HG02763 (cell line): ENCODE measurements at regions not wholly inside any gene's neighbourhood (a gene's known extent, or its start where the extent isn't known, plus 50 kb on each side); places are given as distances from the start of the nearest gene placed in this dataset.

Experiments
- ATAC-seq: cut with Tn5 transposase; IDR thresholded peaks from one replicate; pipeline ENCODE4 v1.9.1; 2021; ENCODE audit warnings: mild to moderate bottlenecking, moderate library complexity; ENCODE audit not compliant: unreplicated experiment

DNA sequence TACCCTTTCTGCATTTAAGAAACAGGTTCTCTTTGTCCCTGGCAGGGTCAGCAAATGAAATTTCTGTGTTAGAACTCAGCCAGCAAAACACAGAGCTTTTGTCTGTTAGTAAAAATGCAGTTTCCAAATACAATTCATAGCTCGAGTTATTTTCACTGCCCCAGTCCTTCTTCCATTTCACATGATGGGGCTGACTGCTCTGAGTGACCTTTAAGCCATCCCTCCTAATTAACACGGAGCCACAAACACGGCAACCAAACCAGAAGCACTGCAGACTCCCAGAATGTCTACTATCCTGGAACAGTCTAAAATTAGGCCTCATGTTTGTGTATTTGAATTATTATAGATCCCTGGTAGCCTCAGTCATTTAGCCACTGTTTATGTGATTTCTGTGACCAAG lies 99.1 kb upstream of the RGS4 start:
- ATAC-seq = no peak

DNA sequence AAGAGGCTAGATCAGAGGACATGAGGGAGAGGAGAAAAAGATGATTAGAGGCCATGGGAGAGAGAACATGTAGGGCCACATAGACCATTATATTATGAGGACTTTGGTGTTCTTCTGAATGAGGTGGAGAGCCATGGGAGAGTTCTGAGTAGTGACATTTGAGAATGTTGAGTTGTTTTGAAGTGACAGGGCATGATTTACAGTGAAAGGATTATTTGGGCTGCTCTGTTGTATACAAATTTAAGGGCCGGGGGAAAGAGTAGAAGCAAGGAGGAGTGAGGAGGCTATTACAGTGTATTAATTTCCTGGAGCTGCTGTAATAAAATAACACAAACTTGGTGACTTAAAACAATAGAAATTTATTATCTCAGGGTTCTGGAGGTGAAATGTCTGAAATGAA lies 102.5 kb upstream of the RGS4 start:
- ATAC-seq = no peak

DNA sequence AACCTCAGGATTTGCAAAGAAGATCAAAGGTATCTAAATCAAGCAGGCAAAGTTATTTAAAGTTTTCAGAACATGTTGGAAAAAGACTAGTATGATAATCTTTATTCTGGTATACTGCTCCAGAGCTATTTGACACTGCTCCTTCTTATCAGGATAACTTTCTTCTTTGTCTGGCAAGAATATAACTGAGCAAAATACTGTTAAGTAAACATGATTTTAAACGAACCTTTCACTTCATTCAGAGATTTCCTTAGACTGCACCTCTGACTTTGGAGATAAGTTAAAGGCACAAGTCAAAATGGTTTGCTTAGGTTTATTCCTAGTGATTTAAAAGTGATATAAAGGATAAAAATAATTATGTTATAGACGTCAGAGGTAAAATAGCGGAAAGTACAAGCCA lies 103.9 kb upstream of the CCDC190 start:
- no peak for ATAC-seq

DNA sequence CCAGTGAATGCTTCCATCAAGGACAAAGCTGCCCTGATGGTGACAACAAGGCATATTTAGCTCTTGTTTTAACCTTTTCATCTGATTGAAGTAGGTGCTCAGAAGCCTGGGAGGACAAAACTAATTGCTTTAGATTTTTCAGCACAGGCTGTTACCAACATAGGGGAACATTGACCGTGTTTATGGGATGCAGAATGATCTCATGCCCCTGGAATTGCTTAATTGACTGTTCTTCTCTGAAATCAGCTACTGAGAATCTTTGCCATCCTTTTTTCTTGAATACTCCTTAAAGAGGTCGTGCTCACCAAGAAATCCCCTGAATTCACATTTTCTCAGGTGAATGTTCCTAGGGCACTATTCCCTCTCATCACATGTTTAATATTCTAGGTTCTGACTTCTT lies 95.9 kb upstream of the CCDC190 start:
- ATAC-seq = no peak

DNA sequence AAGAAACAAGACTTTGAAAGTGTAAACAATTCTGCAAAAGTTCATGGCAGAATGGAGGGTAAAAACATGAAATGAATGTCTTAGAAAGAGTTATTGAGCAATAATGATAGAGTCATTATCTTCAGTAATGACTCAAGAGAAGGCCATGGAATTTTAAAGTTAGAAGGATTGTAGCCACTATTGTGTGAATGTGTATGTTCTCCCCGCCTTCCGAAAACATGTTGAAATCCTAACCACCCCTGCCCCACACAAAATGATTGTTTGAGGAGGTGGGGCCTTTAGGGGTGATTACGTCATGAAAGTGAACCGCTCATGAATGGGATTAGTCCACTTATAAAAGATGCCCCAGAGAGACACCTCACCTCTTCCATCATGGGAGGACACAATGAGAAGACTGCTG lies 93.8 kb upstream of the CCDC190 start:
- ATAC-seq = no peak

DNA sequence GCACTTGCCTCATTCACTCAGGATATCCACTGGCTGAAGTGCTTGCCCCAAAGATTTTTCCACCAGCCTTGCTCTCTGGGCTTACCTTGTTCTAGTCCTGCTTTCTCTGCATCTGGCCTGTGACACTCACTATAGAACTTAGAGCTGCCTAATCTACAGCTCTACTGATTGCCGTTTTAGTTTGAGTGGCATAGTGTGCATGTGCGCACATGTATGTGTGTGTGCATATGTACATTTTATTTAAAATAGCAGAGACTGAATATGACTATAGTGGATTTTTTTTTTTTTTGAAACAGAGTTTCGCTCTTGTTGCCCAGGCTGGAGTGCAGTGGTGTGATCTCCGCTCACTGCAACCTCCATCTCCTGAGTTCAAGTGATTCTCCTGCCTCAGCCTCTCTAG lies 92.0 kb upstream of the CCDC190 start:
- no peak for ATAC-seq

DNA sequence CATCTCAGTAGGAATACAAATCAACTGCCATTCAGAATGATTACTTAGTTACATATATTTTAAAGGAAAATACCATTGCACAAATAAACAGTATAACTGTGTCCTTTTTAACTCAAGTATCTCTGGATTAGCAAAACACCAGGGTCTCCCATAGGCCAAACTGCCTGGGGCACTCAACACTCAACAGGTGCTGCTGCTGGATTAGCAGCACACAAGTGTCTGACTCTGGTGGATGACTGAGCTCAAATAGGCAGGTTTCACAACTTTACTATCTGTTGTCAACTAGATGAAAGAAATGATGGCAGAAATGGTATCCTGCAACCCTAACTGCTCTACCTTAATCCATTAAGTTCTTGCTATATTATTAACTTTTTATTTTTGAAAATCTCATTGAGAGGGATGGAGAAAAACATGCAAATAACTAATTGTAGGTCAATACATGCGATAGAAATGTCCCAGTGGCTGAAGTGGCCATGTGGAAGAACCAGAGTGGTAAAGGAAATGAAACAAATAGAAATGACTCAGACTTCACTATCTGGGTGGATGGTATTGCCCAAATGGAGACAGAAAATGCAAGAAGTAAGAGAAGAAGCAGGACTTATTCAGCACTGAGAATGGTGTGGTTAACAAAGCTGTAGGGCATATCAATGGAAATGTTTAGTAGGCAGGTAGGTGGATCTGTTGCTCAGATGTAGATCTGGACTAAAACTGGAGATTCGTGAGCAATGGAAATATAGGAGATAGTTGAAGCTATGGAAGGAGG lies 90.8 kb upstream of the CCDC190 start:
- peak; percentile 88 for ATAC-seq

DNA sequence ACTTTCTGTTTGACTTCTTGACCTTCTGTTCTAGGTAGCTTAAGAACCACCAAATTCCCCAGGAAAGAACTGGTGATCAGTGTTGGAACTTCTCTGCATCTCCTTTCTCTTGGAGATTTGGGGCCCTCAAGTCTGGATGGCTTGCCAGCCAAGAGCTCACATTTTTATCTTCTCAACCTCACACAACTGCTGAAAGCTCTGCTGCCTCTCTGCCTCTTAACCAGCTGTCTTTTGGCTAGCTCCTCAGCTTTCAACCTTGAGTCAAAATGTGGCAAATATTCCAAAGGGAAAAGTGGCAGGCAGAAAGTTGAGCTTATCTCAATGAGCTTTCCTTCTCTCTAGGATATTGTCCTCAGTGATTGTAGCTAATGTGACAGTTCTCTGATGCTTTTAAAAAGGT lies 89.2 kb upstream of the CCDC190 start:
- ATAC-seq = no peak

DNA sequence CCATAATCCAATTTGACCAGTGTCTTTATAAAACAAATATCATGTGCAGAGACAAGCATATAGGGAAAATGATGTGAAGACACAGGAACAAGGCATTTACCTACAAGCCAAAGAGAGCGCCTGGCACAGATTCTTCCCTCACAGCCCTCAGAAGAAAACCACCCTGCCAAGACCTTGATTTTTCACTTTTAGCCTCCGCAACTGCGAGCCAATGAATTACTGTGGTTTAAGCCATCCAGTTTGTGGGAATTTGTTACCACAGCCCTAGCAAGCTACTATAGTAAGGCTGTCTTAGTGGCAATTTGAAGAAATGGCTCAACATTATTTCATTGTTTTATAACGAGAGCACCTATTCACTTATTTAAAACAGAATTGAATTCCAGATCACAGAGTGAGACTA lies 85.7 kb upstream of the CCDC190 start:
- no peak for ATAC-seq

DNA sequence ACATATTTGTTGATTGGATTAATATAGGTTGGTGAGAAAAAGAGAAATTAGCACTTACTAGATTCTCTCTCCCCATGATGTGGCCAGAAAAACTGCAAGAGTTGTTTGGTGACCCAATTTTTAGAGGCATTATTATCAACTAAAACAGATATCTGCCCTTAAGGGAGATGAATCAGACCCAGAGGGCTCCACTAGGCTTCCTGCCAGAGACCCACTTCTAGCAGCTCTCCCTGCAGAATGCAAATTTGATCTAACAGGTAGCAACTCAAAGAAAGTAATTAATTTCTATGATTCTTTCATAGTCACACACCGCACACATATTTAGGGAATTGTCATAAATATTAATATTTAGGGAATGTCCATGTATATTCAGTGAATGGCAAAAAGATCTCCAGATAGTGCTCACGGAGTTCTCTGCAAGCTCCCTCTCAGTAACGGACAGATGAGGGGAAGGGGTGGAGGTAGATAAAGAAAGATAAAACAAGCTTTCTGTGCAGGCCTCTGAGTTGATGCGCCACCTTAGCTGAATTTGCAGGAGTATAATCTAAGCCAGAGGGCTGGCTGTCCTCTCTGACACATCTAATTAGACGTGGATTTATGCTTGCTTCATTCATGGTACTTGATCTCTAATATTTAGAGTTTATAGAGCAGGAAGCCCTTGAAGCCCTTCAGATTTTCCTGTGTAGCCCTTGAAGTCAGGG lies 84.1 kb upstream of the CCDC190 start:
- no peak for ATAC-seq

DNA sequence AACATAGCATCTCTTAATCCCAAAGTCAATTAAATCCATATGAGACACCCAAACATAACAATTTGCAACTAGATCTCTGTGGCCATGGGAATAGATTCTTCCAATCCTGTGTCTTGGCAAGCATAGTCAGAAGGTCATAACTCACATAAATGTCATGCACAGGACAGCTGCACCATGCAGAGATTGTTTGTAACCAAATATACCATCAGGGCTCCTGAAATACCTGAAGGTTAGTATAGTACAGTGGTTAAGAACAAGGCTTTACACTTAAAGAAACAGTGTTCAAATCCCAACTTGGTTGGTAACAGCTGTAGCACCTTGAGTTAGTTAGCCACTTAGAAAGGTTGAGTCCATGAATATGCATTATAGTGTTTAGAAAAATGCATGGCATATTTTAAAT lies 82.6 kb upstream of the CCDC190 start:
- no peak for ATAC-seq

DNA sequence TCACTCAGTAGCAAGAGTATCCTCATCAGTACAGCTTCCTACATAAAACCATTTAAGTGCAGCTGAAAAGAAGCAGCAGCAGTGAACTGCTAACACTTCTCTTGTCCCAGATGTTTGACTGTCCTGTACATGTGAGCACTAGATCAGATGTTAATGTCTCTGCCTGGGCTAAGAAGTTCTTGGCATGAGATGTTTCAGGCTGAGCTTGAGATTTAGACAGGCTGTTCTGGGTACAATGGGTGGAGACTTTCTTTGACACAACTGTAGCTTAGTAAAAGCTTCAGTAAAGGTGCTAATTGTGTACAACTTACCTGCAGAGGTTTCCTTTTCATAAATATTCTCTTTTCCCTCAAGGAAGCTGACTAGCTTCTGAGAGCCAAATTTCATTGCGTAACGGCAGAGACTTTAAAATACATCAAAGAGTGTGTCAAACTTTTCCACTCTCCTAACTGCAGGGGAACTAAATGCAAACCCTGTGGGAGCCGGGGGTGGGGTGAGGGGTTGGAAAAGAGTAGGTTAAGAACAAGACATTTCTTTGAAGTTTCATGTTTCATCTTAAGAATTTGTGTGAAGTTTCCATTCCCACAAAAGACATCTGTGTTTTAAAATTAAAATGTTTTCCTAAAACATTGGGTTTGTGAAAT lies 82.1 kb upstream of the CCDC190 start:
- no peak for ATAC-seq

DNA sequence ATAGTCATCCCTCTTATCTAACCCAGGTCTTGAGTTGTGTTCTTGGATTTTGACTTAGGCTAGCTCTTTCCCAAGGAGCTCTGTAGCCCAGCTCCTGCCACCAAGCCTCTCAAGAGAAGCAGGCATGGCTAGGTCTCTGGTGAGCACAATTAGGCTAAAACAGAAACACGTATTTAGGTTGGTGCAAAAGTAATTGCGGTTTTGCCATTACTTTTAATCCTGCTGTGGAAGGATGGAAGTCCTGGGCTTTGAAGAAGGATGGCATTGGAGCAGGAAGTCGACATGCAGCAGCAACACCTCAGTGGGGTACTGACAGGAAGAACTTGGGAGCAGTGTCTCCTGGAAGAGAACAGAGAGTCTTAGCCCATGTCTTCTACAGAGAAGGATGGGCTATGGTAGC lies 80.0 kb upstream of the CCDC190 start:
- no peak for ATAC-seq

DNA sequence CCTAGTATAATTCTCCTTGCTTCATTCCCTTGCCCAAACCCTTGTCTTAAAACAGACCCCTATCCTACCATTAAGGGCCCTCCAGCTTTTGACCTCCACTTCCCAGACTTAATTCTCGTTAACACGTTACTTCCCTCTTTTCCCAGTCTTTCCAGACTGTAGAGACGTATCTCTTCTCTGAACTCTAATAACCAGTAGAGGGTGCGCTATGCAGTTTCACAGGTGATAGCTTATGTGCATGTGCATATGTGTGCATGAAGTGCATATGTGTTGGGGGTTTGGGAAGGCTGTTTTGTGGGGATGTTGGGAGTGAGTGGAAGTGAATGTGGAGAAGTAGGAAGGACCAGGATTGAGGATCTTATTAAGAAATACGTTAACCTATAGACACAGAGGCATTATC lies 78.1 kb upstream of the CCDC190 start:
- ATAC-seq = no peak

DNA sequence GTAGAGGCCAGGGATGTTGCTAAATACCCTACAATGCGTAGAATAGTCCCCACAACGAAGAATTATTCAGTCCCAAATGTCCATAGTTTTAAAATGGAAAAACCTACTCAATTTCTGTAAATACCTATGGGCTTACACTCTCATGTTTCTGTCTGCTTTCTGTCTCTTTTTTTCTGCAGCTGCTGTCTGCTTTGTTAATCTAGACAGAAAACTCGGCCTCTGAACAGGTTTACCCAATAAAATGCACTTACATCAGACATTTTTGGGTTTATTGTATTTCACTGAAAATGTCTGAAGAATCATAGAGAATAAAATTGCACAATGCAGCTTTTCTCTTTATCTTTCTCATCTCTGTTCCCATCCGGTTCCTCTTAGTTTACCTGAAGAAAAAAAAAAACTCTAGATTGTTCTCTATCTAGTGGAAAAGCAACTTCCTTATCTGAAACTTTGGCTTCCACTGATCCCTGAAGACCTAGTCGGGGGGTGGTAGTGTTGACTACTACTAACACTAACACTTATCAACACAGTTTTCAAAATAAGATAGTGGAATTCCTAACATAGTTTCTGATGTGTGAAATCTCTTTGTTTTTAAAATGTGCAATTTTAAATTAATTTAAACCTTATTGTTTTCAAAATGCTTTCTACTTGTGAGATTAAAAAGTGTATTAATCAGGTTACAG lies 76.9 kb upstream of the CCDC190 start:
- ATAC-seq = no peak

DNA sequence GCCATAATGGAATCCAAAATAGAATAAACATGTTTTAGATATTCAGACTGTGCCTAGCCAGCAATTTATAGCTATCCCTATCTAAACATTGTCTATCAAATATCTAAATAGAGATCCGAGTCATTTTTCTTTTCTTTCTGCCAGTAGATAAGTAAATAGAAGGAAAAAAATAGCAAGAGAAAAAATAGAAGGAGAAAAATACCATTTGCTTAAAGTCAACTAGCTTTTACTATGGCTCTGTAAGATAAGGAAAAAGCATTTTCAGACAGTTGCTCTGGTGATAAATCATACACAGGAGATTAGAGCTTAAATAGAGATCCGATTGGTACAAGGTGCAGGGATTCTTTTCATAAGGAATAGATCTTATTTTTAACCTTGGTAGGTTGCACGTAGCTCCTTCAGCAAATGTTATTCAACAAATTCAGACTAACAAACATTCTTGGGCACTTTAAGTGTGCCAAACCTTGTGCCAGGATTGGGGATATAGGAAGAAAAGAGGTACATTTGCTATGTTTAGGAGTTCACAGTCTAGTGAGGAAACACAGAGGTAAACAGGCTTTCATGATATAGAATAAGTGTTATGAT lies 70.1 kb upstream of the CCDC190 start:
- ATAC-seq = no peak

DNA sequence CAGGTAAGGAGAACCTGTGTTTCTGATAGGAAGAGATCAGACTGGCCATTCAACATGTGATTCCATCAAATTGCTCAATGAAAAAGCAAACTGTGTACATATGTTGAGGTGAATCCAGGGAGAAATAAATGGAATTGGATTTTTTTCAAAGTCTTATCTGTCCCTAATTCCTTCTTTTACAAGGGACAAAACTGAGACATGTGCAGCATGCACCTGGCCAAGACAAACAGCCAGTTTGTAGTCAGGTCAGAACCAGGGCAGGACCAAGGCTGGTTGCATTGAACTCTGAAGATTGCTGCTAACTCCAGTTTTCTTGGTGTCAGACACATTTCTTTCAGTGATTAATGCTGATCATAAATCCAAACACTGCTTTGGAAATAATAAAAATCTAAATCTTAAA lies 69.6 kb upstream of the CCDC190 start:
- ATAC-seq = no peak

DNA sequence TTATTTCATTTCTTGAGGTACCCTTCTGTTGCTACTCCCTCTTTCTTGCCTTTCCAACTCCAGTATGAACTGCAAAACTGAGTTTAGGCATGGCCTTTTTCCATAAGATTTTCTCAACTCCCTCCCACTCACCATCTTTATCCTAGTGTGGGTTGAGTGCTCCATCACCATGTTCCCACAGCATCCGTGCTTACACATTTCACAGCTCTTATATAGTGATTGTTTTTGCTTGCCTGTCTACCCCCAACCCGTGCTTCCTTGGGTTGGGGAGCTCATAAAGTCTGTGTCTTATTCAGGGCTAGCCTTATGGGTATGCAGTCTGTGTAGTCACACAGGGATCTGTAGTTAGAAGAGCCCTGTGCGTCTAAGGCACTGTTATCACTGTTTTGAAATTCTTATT lies 68.2 kb upstream of the CCDC190 start:
- ATAC-seq = no peak

DNA sequence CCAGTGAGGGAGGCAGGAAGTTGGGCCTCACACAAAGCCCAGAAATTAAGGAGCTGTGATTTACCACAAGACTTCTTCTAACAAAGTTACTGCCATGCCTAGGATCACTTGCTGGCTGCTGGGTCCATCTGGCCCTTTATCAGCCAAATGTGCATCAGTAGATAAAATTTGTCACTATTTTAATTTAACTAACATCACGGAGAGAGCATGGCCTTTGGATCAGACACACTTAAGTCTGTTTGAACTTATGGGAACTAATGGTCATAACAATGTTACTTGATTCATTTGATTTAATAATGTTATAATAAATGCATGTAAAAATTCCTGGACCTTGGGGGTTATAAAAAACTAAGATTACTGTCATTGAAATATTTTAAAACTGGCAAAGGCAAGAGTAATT lies 67.2 kb upstream of the CCDC190 start:
- no peak for ATAC-seq

DNA sequence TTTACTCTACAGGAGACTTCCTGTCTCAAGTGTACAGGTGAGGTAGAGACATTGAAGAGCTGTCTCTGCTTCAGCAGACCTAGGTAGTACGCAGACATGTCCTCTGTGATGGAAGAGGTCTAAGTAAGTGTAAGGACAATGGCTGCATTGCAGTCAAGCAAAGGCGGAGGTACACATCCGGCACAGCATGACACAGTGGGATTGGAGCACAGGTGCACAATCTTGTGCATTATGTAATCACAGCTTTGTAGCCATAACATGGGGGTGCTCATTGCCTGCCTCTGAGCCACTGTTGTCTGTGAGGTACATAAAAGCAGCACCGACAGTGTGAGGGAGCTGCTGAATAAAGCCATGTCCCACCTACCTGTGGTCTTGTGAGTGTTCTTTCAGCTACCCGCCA lies 66.4 kb upstream of the CCDC190 start:
- ATAC-seq = no peak

DNA sequence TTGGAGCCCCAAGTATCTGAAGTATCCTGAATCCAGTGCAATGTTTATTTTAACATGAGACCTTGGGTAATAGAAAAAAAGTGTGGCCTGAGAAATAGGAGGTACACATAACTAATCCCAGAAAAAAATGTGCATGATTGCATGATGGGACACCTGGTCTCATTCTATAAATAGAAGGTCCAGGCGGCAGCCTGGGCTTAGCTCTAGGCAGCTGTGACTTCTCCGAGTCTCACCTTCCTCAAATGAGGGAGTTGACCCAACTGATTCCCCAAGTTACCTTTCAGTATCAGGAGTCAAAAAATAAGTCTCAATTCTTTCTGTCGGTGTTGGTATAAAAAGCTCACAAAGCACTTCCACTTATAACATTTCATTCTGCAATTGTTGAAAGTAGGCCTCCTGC lies 65.9 kb upstream of the CCDC190 start:
- no peak for ATAC-seq
